Spinal cord (tissue), 9 donors: ENCODE measurements at regions not wholly inside any gene's neighbourhood (a gene's known extent, or its start where the extent isn't known, plus 50 kb on each side); places are given as distances from the start of the nearest gene placed in this dataset.
"Not testable (repeated sequence)": the region's sequence is repeated elsewhere in the genome, so short reads cannot be mapped to it uniquely, and the experiment has no call there.

Experiments
- DNase-seq, 6 donors: peaks; one replicate each; pipeline versions ENCODE4 v3.0.0 to v3.0.0-alpha.2; 2013 to 2015; ENCODE audit warnings: low spot score in 6 of 6, low read depth in 4 of 6
- H3K27ac ChIP-seq: one replicate; pipeline ENCODE4 v1.5.1; 2013; ENCODE audit warnings: low read depth, low read length, control low read depth
- H3K27me3 ChIP-seq: one replicate; pipeline ENCODE4 v1.6.1; 2013; ENCODE audit warnings: low read length; ENCODE audit not compliant: control insufficient read depth, insufficient read depth
- H3K36me3 ChIP-seq: one replicate; pipeline ENCODE4 v1.6.1; 2013; ENCODE audit warnings: low read length; ENCODE audit not compliant: control insufficient read depth, insufficient read depth
- H3K4me1 ChIP-seq: one replicate; pipeline ENCODE4 v1.6.1; 2013; ENCODE audit warnings: low read length; ENCODE audit not compliant: control insufficient read depth, insufficient read depth
- H3K4me3 ChIP-seq: one replicate; pipeline ENCODE4 v1.5.1; 2013; ENCODE audit warnings: low read depth, low read length, control low read depth
- H3K9me3 ChIP-seq: one replicate; pipeline ENCODE4 v1.6.1; 2013; ENCODE audit warnings: low read length; ENCODE audit not compliant: control insufficient read depth, insufficient read depth
- WGBS: methylation state at CpG from one replicate; pipeline ENCODE4 v1.1.5; 2013; ENCODE audit warnings: missing lambda C conversion rate; ENCODE audit not compliant: insufficient coverage; 5-methylcytosine and 5-hydroxymethylcytosine counted together
- donor health status: healthy.

DNA sequence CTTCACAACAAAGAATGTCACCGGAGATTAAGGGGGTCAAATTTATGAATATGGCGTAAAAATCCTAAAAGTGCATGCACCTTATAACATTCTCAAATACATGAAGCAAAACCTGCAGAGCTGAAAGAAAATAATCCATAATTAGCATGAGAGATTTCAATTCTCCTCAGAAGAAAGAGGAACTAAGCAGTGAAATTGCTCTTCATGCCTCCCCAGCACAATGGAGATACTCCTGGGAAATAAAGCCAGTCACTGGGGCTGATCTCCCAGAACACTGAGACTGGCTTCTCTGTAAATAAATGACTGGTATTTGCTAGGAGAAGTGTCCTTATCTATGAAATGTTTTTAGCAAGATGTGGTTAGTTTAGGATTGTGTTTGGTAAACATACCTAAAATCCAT is 68.1 kb downstream of the GOLGA6L6 start:
- no CpG with 5 or more reads among the region's 2 CpGs for WGBS
- H3K4me3 ChIP-seq, H3K27ac ChIP-seq, H3K4me1 ChIP-seq, H3K27me3 ChIP-seq, DNase-seq, H3K9me3 ChIP-seq, H3K36me3 ChIP-seq: not testable (repeated sequence)

DNA sequence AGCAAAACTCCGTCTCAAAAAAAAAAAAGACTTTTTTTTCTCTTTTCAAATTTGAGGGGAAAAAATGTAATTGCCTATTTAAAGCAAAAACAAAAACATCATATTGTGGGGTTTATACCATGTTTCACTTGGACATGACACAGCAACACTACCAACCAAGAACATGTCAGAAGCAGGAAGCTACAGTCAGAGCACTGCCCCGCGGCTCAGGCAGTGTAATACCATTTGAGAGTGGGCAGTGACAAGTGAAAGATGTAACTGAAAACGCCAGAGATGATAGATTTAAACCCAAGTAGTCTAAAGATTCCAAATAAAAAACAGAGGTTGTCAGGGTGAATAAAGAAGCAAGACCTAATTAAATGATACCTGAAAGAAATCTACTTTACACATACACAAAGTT is 68.6 kb downstream of the GOLGA6L6 start:
- no CpG with 5 or more reads among the region's 4 CpGs for WGBS
- H3K4me3 ChIP-seq, H3K9me3 ChIP-seq, H3K27me3 ChIP-seq, H3K36me3 ChIP-seq, H3K4me1 ChIP-seq, DNase-seq, H3K27ac ChIP-seq: not testable (repeated sequence)

DNA sequence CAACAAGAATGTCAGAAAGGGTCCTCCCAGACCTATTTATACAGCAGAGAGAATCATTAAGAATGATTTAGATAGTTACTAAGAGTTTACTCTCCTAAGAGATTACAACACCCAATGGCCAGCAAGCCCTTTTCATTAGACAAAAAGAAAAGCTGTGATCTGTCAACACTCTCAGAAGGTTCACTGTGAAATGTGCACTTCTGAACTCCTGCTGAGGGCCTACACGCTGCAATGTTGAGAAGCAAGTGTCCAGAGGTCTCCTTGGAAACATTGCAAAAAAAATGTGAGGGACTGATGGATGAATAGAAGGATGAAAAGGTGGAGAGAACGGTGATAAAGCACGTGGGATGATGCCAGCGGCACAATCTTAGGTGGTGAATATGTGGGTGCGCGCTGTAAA is 70.8 kb downstream of the GOLGA6L6 start:
- H3K36me3 ChIP-seq, H3K4me1 ChIP-seq, H3K4me3 ChIP-seq, H3K27me3 ChIP-seq, H3K27ac ChIP-seq, H3K9me3 ChIP-seq, DNase-seq: not testable (repeated sequence)
- no CpG with 5 or more reads among the region's 6 CpGs for WGBS

DNA sequence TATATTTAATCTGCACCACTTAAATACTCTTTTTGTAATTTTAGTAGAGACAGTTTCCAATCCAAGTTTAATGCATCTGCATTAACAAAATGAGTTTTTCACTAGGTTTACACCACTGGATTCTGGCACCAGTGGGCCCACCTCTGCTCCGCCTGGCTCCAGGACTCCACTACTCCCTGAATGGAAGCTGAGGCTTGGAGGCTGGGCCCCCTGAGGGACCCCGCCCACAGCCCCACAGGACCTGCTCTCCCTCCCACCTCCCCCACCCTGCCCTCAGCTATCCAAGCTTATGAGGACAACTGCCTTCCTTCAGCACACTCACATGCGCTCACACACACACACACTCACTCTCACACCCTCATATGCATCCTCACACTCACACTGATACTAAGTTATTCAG is 100.5 kb downstream of the GOLGA6L6 start:
- H3K27me3 ChIP-seq, H3K9me3 ChIP-seq, H3K36me3 ChIP-seq, H3K4me1 ChIP-seq, H3K4me3 ChIP-seq, DNase-seq, H3K27ac ChIP-seq: not testable (repeated sequence)
- WGBS: no CpG with 5 or more reads among the region's 3 CpGs

DNA sequence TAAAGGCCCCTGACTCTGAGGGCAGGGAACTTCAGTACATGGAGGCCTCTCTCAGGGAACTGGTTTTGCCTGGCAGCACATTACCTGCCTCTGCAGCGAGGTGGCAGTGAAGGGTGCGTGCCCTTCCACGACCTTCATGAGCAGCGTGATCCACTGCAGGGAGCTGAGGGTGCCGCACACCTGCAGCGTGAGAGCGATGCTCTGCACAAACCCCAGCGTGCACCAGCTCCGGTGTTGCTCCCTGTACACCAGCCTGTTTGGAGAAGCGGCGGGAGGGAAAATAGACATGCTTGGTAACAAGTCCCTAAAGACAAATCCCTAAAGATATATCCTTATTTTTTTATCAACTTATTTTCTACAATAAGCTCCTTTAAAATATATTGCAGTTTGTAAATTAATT is 101.2 kb downstream of the GOLGA6L6 start:
- H3K36me3 ChIP-seq, H3K27me3 ChIP-seq, H3K9me3 ChIP-seq, H3K4me3 ChIP-seq, H3K4me1 ChIP-seq, DNase-seq, H3K27ac ChIP-seq: not testable (repeated sequence)
- 83% methylated on average over 6 of the region's 11 CpGs for WGBS

DNA sequence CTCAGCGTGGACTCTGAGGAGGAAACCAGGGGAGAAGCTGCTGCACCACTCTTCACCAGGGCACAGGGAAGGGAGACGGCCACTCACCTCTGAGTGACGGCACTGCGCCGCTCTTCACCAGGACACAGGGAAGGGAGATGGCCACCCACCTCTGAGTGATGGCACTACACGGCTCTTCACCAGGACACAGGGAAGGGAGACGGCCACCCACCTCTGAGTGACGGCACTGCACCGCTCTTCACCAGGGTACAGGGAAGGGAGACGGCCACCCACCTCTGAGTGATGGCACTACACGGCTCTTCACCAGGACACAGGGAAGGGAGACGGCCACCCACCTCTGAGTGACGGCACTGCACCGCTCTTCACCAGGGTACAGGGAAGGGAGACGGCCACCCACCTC is 102.5 kb downstream of the GOLGA6L6 start:
- H3K4me3 ChIP-seq, DNase-seq, H3K27ac ChIP-seq, H3K27me3 ChIP-seq, H3K9me3 ChIP-seq, H3K4me1 ChIP-seq, H3K36me3 ChIP-seq: not testable (repeated sequence)
- WGBS: 90% methylated on average over 3 of the region's 15 CpGs

DNA sequence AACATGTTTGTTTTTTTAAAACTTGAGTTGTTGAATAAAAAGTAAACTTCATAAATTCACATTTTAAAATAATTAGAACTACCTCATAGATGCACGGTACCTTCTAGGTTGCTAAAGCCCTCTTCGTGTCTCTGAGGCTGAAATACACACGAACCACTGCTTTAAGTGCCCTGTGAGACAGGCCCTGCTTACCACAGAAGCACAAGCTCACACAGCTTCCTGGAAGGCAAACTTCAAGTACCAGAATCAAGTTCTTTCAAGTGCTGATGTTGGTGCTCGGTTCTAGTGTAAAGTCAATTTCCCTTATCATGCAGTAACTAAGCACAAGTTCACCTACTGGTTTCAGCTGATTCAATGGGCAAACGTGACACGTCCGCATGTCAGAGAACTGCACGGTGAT is 103.3 kb downstream of the GOLGA6L6 start:
- not testable (repeated sequence) for DNase-seq, H3K27me3 ChIP-seq, H3K4me3 ChIP-seq, H3K9me3 ChIP-seq, H3K27ac ChIP-seq, H3K36me3 ChIP-seq, H3K4me1 ChIP-seq
- WGBS: no CpG with 5 or more reads among the region's 8 CpGs

DNA sequence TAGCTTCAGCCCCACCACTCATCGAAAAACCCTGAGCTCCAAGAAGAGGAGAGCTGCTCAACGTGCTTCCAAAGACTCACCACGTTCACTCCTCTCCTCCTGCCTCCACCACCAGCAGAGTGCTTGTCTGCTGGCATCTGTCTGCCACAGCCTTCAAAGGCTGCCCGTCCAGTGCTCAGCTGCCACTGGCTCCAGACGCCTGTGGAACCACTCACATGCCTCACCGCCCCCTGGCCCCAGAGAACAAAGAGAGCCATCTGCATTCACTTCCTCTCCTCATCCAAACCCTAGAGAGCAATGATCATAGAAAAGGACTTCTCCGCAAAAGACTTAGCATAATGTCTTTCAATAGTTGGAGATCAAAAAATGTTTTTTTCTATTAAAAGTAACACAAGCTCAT is 108.1 kb downstream of the GOLGA6L6 start:
- H3K4me1 ChIP-seq: not testable (repeated sequence)
- WGBS: no CpG with 5 or more reads among the region's 7 CpGs

DNA sequence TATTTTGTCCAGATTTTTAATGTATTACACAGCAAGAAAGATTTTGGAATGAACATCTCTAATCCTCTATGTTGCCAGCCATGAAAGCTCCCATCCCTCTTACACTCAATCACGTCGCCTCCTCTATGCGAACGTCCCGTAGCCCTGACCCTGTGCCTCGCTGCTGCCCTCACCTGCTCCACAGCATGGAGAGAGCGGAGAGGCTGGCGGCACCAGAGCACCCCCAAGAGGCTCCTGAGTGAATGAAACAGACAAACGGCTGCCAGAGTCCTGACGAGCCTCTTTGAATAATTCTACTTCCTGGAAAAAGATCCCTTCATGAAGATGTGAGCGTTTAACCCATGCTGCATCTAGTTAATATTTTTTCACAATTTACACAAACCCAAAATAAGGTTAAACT is 111.1 kb downstream of the GOLGA6L6 start:
- H3K36me3 ChIP-seq, H3K9me3 ChIP-seq, H3K4me3 ChIP-seq, DNase-seq, H3K4me1 ChIP-seq, H3K27ac ChIP-seq, H3K27me3 ChIP-seq: not testable (repeated sequence)
- no CpG with 5 or more reads among the region's 11 CpGs for WGBS

More for the DNA sequence above, 108.1 kb downstream of the GOLGA6L6 start:
- not testable (repeated sequence) for H3K27ac ChIP-seq, H3K4me3 ChIP-seq, DNase-seq, H3K27me3 ChIP-seq, H3K9me3 ChIP-seq, H3K36me3 ChIP-seq

DNA sequence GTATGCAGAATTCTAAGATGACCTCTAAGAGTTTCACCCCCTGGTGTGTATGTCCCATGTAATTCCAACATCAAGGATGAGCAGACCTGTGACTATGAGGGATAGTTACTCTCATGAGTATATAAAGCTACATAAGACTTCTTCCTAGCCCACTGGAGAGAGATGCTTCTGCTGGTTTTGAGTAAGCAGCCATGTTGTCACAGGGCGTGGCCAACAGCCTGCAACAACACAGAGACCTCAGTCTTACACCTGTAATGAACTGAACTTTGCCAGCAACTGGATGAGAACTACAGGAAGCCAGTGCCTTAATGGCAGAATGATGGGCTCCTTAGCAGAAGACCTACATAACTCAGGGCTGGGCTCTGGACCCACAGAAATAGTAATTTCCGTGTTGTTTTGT is 120.9 kb downstream of the GOLGA6L6 start:
- not testable (repeated sequence) for H3K36me3 ChIP-seq, H3K27me3 ChIP-seq, DNase-seq, H3K4me1 ChIP-seq, H3K9me3 ChIP-seq, H3K27ac ChIP-seq, H3K4me3 ChIP-seq
- no CpG with 5 or more reads among the region's 2 CpGs for WGBS

DNA sequence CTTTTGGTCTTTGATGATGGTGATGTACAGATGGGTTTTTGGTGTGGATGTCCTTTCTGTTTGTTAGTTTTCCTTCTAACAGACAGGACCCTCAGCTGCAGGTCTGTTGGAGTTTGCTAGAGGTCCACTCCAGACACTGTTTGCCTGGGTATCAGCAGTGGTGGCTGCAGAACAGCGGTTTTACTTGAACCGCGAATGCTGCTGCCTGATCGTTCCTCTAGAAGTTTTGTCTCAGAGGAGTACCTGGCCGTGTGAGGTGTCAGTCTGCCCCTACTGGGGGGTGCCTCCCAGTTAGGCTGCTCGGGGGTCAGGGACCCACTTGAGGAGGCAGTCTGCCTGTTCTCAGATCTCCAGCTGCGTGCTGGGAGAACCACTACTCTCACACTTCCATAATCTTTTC is 125.0 kb downstream of the GOLGA6L6 start:
- not testable (repeated sequence) for H3K4me3 ChIP-seq, H3K9me3 ChIP-seq, H3K27me3 ChIP-seq, DNase-seq, H3K4me1 ChIP-seq, H3K27ac ChIP-seq, H3K36me3 ChIP-seq
- 75% methylated on average over 4 of the region's 7 CpGs for WGBS
